Mesenchymal stem cell (in vitro differentiated cells and primary cell): ENCODE measurements at regions not wholly inside any gene's neighbourhood (a gene's known extent, or its start where the extent isn't known, plus 50 kb on each side); places are given as distances from the start of the nearest gene placed in this dataset.
"Not testable (repeated sequence)": the region's sequence is repeated elsewhere in the genome, so short reads cannot be mapped to it uniquely, and the experiment has no call there.

Experiments used
- DNase-seq: peaks from one replicate; pipeline ENCODE4 v3.0.0-alpha.2; 2013
- H2AFZ ChIP-seq: one replicate; pipeline ENCODE4 v1.6.1; 2013; ENCODE audit warnings: low read depth, mild to moderate bottlenecking, control low read depth, inconsistent platforms, low read length, moderate library complexity
- H2AK5ac ChIP-seq: 2 replicates; pipeline ENCODE4 v1.6.1; 2013; ENCODE audit warnings: low read length, moderate library complexity, mild to moderate bottlenecking, inconsistent platforms; ENCODE audit not compliant: severe bottlenecking
- H2BK120ac ChIP-seq: one replicate; pipeline ENCODE4 v1.6.1; 2013; ENCODE audit warnings: low read depth, mild to moderate bottlenecking, inconsistent platforms, low read length, moderate library complexity
- H2BK12ac ChIP-seq, 2 experiments: one replicate each; pipeline ENCODE4 v1.6.1; 2013; ENCODE audit warnings: inconsistent platforms in 2 of 2, low read length in 2 of 2, mild to moderate bottlenecking in 2 of 2, moderate library complexity in 2 of 2, control low read depth in 1 of 2
- H2BK15ac ChIP-seq: one replicate; pipeline ENCODE4 v1.6.1; 2013; ENCODE audit warnings: mild to moderate bottlenecking, low read depth, inconsistent platforms; ENCODE audit not compliant: poor library complexity, severe bottlenecking
- H2BK5ac ChIP-seq: 2 replicates; pipeline ENCODE4 v1.6.1; 2013; ENCODE audit warnings: low read depth, mild to moderate bottlenecking, low read length, control low read depth, inconsistent platforms; ENCODE audit not compliant: poor library complexity, severe bottlenecking
- H3K14ac ChIP-seq, 2 experiments: one replicate each; pipeline ENCODE4 v1.6.1; 2013; ENCODE audit warnings: inconsistent platforms in 2 of 2, low read length in 2 of 2, control low read depth in 1 of 2, mild to moderate bottlenecking in 1 of 2, moderate library complexity in 1 of 2
- H3K18ac ChIP-seq, 2 experiments: one replicate each; pipeline ENCODE4 v1.6.1; 2013; ENCODE audit warnings: inconsistent platforms in 2 of 2, low read length in 2 of 2, control low read depth in 1 of 2, low read depth in 1 of 2, mild to moderate bottlenecking in 1 of 2
- H3K23ac ChIP-seq, 2 experiments: one replicate each; pipeline ENCODE4 v1.6.1; 2013; ENCODE audit warnings: inconsistent platforms in 2 of 2, low read length in 2 of 2, mild to moderate bottlenecking in 2 of 2, moderate library complexity in 2 of 2, control low read depth in 1 of 2
- H3K27ac ChIP-seq: 2 replicates; pipeline ENCODE4 v1.5.1; 2013; ENCODE audit warnings: mild to moderate bottlenecking, moderate library complexity, low read length, control low read depth, inconsistent platforms; ENCODE audit not compliant: poor library complexity, severe bottlenecking
- H3K27me3 ChIP-seq, 2 experiments: 2 replicates each; pipeline versions ENCODE4 v1.6.1 to v1.7.0; 2013; ENCODE audit warnings: low read length in 2 of 2, mild to moderate bottlenecking in 2 of 2, moderate library complexity in 2 of 2, control low read depth in 1 of 2, inconsistent platforms in 1 of 2; ENCODE audit not compliant: control insufficient read depth in 1 of 2, insufficient read depth in 1 of 2
- H3K36me3 ChIP-seq, 2 experiments: 2 replicates each; pipeline versions ENCODE4 v1.6.1 to v1.7.0; 2013; ENCODE audit warnings: low read length in 2 of 2, control low read depth in 1 of 2, inconsistent platforms in 1 of 2, low read depth in 1 of 2, mild to moderate bottlenecking in 1 of 2; ENCODE audit not compliant: insufficient read depth in 2 of 2, control insufficient read depth in 1 of 2
- H3K4ac ChIP-seq, 2 experiments: one replicate each; pipeline ENCODE4 v1.6.1; 2013; ENCODE audit warnings: inconsistent platforms in 2 of 2, low read length in 2 of 2, mild to moderate bottlenecking in 2 of 2, moderate library complexity in 2 of 2, control low read depth in 1 of 2, low read depth in 1 of 2
- H3K4me1 ChIP-seq: 2 replicates; pipeline ENCODE4 v1.6.1; 2013; ENCODE audit warnings: low read depth, low read length, control low read depth; ENCODE audit not compliant: control insufficient read depth, insufficient read depth
- H3K4me2 ChIP-seq: 2 replicates; pipeline ENCODE4 v1.6.1; 2013; ENCODE audit warnings: low read length, mild to moderate bottlenecking, inconsistent platforms; ENCODE audit not compliant: poor library complexity, severe bottlenecking
- H3K4me3 ChIP-seq, 2 experiments: 2 replicates each; pipeline versions ENCODE4 v1.5.1 to v1.7.0; 2013; ENCODE audit warnings: low read length in 2 of 2, mild to moderate bottlenecking in 2 of 2, control low read depth in 1 of 2, low read depth in 1 of 2; ENCODE audit not compliant: insufficient read depth in 1 of 2
- H3K79me1 ChIP-seq: replicated peaks from 2 replicates; pipeline ENCODE4 v1.6.1; 2013; ENCODE audit warnings: mild to moderate bottlenecking, control low read depth, low read length, inconsistent platforms; ENCODE audit not compliant: poor library complexity, severe bottlenecking
- H3K9ac ChIP-seq: 2 replicates; pipeline ENCODE4 v1.7.0; 2013; ENCODE audit warnings: mild to moderate bottlenecking, low read length, moderate library complexity
- H3K9me3 ChIP-seq: 2 replicates; pipeline ENCODE4 v1.7.0; 2013; ENCODE audit warnings: mild to moderate bottlenecking, low read length; ENCODE audit not compliant: control insufficient read depth
- H4K8ac ChIP-seq: one replicate; pipeline ENCODE4 v1.6.1; 2013; ENCODE audit warnings: inconsistent platforms, mild to moderate bottlenecking, low read length, moderate library complexity
- H4K91ac ChIP-seq: one replicate; pipeline ENCODE4 v1.6.1; 2013; ENCODE audit warnings: mild to moderate bottlenecking, low read length, inconsistent platforms
- WGBS: methylation state at CpG from one replicate; pipeline ENCODE4 v1.1.7; 2013; ENCODE audit warnings: mixed read lengths; 5-methylcytosine and 5-hydroxymethylcytosine counted together

GRCh38 chr9:42463981-42464380 lies 280.5 kb downstream of the SPATA31A6 start:
- H3K4me2 ChIP-seq, H3K27me3 ChIP-seq, H2AFZ ChIP-seq, H4K8ac ChIP-seq, H3K9ac ChIP-seq, H4K91ac ChIP-seq, H2BK12ac ChIP-seq, H2BK120ac ChIP-seq, H2BK5ac ChIP-seq, H3K36me3 ChIP-seq, H3K4ac ChIP-seq, H3K9me3 ChIP-seq, H3K4me3 ChIP-seq, H3K4me1 ChIP-seq, H2BK15ac ChIP-seq, H3K79me1 ChIP-seq, H3K23ac ChIP-seq, H3K27ac ChIP-seq, H2AK5ac ChIP-seq, H3K18ac ChIP-seq, H3K14ac ChIP-seq: not testable (repeated sequence)
- peak; percentile 34 for DNase-seq
- no CpG with 5 or more reads among the region's 3 CpGs for WGBS

DNA sequence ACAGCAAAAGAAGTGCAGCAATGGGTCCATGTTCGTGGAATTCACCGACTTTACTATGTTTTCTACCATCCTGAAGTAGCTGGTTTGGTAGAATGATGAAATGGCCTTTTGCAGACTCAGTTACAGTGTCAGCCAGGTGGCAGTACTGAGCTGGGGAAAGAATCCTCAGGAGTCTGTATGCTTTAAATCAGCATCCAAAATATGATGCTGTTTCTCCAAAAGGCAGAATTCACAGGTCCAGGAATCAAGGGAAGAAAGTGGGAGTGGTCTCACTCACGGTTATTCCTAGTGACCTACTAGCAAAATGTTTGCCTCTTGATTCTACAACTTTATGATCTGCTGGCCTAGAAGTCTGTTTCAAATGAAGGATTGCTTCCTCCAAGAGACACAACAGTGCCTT lies 287.1 kb downstream of the SPATA31A6 start:
- H3K23ac ChIP-seq, DNase-seq, H3K36me3 ChIP-seq, H3K27me3 ChIP-seq, H2BK15ac ChIP-seq, H4K8ac ChIP-seq, H2AK5ac ChIP-seq, H3K4me2 ChIP-seq, H2BK12ac ChIP-seq, H3K27ac ChIP-seq, H2BK5ac ChIP-seq, H3K18ac ChIP-seq, H4K91ac ChIP-seq, H3K79me1 ChIP-seq, H2AFZ ChIP-seq, H2BK120ac ChIP-seq, H3K9me3 ChIP-seq, H3K4ac ChIP-seq, H3K4me3 ChIP-seq, H3K14ac ChIP-seq, H3K9ac ChIP-seq, H3K4me1 ChIP-seq: not testable (repeated sequence)
- WGBS, result 47% methylated on average over 3 of the region's 3 CpGs

DNA sequence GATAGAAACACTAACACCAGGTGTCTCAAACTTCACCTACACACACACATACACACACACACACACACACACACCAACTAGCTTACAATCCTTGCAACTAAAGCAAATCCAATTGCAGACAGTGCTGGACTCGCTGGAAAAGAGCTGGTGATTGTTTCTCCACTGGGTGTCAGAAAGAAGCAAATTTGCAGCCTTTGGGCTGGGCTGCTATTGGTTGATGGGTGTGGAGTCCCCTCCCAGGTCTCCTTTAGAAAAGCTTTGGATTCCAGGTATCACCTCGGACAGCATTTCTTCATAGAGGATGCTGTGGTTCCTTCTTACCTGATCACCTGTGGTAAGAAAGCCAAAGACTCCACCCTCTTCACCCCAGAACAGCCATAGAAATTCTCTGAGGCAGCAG lies 307.5 kb downstream of the SPATA31A6 start:
- not testable (repeated sequence) for H3K18ac ChIP-seq, H3K36me3 ChIP-seq, H4K8ac ChIP-seq, H2BK12ac ChIP-seq, H3K4me1 ChIP-seq, H3K79me1 ChIP-seq, H3K27me3 ChIP-seq, H2AFZ ChIP-seq, H2BK120ac ChIP-seq, H2BK15ac ChIP-seq, H2BK5ac ChIP-seq, H3K4ac ChIP-seq, H3K9ac ChIP-seq, H4K91ac ChIP-seq, H3K23ac ChIP-seq, DNase-seq, H3K9me3 ChIP-seq, H3K4me3 ChIP-seq, H3K4me2 ChIP-seq, H3K27ac ChIP-seq, H2AK5ac ChIP-seq, H3K14ac ChIP-seq
- no CpG with 5 or more reads among the region's 2 CpGs for WGBS

GRCh38 chr9:42502620-42503264 lies 319.3 kb downstream of the SPATA31A6 start:
- not testable (repeated sequence) for H3K27me3 ChIP-seq, H2BK5ac ChIP-seq, H3K23ac ChIP-seq, H2AK5ac ChIP-seq, H4K91ac ChIP-seq, H3K9ac ChIP-seq, H3K4me1 ChIP-seq, H3K4ac ChIP-seq, H2AFZ ChIP-seq, H2BK120ac ChIP-seq, H3K9me3 ChIP-seq, H2BK15ac ChIP-seq, H3K36me3 ChIP-seq, H3K14ac ChIP-seq, H3K79me1 ChIP-seq, H3K4me2 ChIP-seq, H4K8ac ChIP-seq, H3K4me3 ChIP-seq, DNase-seq, H3K27ac ChIP-seq, H3K18ac ChIP-seq, H2BK12ac ChIP-seq
- WGBS, result 69% methylated on average over 12 of the region's 12 CpGs
